ENCODE measurements at regions not wholly inside any gene's neighbourhood (a gene's known extent, or its start where the extent isn't known, plus 50 kb on each side); places are given as distances from the start of the nearest gene placed in this dataset.

- Mint-ChIP-seq H3K36me3 (ENCODE audit: insufficient read depth, unreplicated experiment) (no peaks in the 10 kb centered on the region), H3K4me3 (ENCODE audit: unreplicated experiment) (no peak overlapping the region), H3K9me3 (ENCODE audit: unreplicated experiment) (no peaks in the 10 kb centered on the region), H3K27me3 (ENCODE audit: insufficient read depth, unreplicated experiment) (peaks cover 7% of the 10 kb centered on the region), H3K4me1 (ENCODE audit: low read depth, unreplicated experiment) (no peaks in the 10 kb centered on the region), H3K27ac (ENCODE audit: unreplicated experiment) (no peak overlapping the region)
- H3K36me3 ChIP-seq (ENCODE audit: control insufficient read depth, insufficient read depth, low read length): no peaks in the 10 kb centered on the region
- BruUV-seq (replicated peaks): no TSS peak
- no peaks in the 10 kb centered on the region for H3K4me1 ChIP-seq
- DNase-seq: no peak
- intact Hi-C loops (cut with micrococcal nuclease; ENCODE audit: unreplicated experiment): no loop called here
- ChIA-PET POLR2A (no interaction called here), CTCF (no interaction called here)
- H3K27me3 ChIP-seq (replicated peaks; ENCODE audit: control insufficient read depth, insufficient read depth, low read length): no peaks in the 10 kb centered on the region
- H3K4me3 ChIP-seq (ENCODE audit: low read depth, low read length): no peak overlapping the region
- no peaks in the 10 kb centered on the region for H3K9me3 ChIP-seq
- no peak for TF ChIP-seq CTCF (IDR thresholded peaks at IDR 0.05; ENCODE audit: insufficient read depth in 1 of 2, low read depth in 1 of 2, low read length in 1 of 2, severe bottlenecking in 1 of 2, unreplicated experiment in 1 of 2)
Measured at GRCh38 chr1:221503268-221503667, 238.6 kb downstream of the DUSP10 start.

GRCh38 chr1:221509575-221510355 lies 232.1 kb downstream of the DUSP10 start:
- DNase-seq: no peak
- Histone ChIP-seq H3K36me3 (ENCODE audit: control insufficient read depth, insufficient read depth, low read length) (no peaks in the 10 kb centered on the region), H3K9me3 (no peaks in the 10 kb centered on the region), H3K4me3 (ENCODE audit: low read depth, low read length) (no peak overlapping the region), H3K27me3 (replicated peaks; ENCODE audit: control insufficient read depth, insufficient read depth, low read length) (no peaks in the 10 kb centered on the region), H3K4me1 (no peaks in the 10 kb centered on the region)
- TF ChIP-seq CTCF (IDR thresholded peaks at IDR 0.05; ENCODE audit: insufficient read depth in 1 of 2, low read depth in 1 of 2, low read length in 1 of 2, severe bottlenecking in 1 of 2, unreplicated experiment in 1 of 2): no peak
- no peak overlapping the region for H3K4me3 Mint-ChIP-seq (ENCODE audit: unreplicated experiment)
- no peaks in the 10 kb centered on the region for H3K9me3 Mint-ChIP-seq (ENCODE audit: unreplicated experiment)
- intact Hi-C loops (cut with micrococcal nuclease; ENCODE audit: unreplicated experiment): no loop called here
- ChIA-PET POLR2A (no interaction called here), CTCF (no interaction called here)
- H3K27me3 Mint-ChIP-seq (ENCODE audit: insufficient read depth, unreplicated experiment): peaks cover 7% of the 10 kb centered on the region
- BruUV-seq (replicated peaks): no TSS peak
- no peaks in the 10 kb centered on the region for H3K36me3 Mint-ChIP-seq (ENCODE audit: insufficient read depth, unreplicated experiment)
- H3K27ac Mint-ChIP-seq (ENCODE audit: unreplicated experiment): no peak overlapping the region
- no peaks in the 10 kb centered on the region for H3K4me1 Mint-ChIP-seq (ENCODE audit: low read depth, unreplicated experiment)

GRCh38 chr1:221510793-221511503 lies 230.9 kb downstream of the DUSP10 start:
- CTCF ChIA-PET: no interaction called here
- Histone ChIP-seq H3K4me1 (no peaks in the 10 kb centered on the region), H3K4me3 (ENCODE audit: low read depth, low read length) (no peak overlapping the region), H3K9me3 (no peaks in the 10 kb centered on the region), H3K27me3 (replicated peaks; ENCODE audit: control insufficient read depth, insufficient read depth, low read length) (no peaks in the 10 kb centered on the region), H3K36me3 (ENCODE audit: control insufficient read depth, insufficient read depth, low read length) (no peaks in the 10 kb centered on the region)
- Mint-ChIP-seq H3K27ac (ENCODE audit: unreplicated experiment) (no peak overlapping the region), H3K9me3 (ENCODE audit: unreplicated experiment) (no peaks in the 10 kb centered on the region), H3K4me3 (ENCODE audit: unreplicated experiment) (no peak overlapping the region), H3K4me1 (ENCODE audit: low read depth, unreplicated experiment) (no peaks in the 10 kb centered on the region), H3K36me3 (ENCODE audit: insufficient read depth, unreplicated experiment) (no peaks in the 10 kb centered on the region), H3K27me3 (ENCODE audit: insufficient read depth, unreplicated experiment) (peaks cover 7% of the 10 kb centered on the region)
- POLR2A ChIA-PET: no interaction called here
- intact Hi-C loops (cut with micrococcal nuclease; ENCODE audit: unreplicated experiment): no loop called here
- DNase-seq: no peak
- no peak for TF ChIP-seq CTCF (IDR thresholded peaks at IDR 0.05; ENCODE audit: insufficient read depth in 1 of 2, low read depth in 1 of 2, low read length in 1 of 2, severe bottlenecking in 1 of 2, unreplicated experiment in 1 of 2)
- BruUV-seq (replicated peaks): no TSS peak

Measured in Caco-2 (cell line).